WTC11 (cell line): ENCODE measurements at regions not wholly inside any gene's neighbourhood (a gene's known extent, or its start where the extent isn't known, plus 50 kb on each side); places are given as distances from the start of the nearest gene placed in this dataset.

Experiments
- ATAC-seq: fragments of 200-7000 bp; cut with Tn5 transposase; 2 replicates; pipeline ENCODE4 v1.10.0; 2021; ENCODE audit warnings: mild to moderate bottlenecking, moderate library complexity
- CTCF ChIA-PET: fragments of 300-600 bp; sonication (Branson Sonifier 250); formaldehyde crosslinking; loops from one replicate; lab custom pipeline; 2021; ENCODE audit warnings: antibody characterized with exemption; lab: Charles Lee
- POLR2A ChIA-PET: fragments of 350-600 bp; sonication (Branson Sonifier 250); formaldehyde crosslinking; loops from one replicate; lab custom pipeline; 2021; ENCODE audit warnings: antibody characterized with exemption; lab: Charles Lee
- DNase-seq: peaks from one replicate; pipeline ENCODE4 v3.0.0; 2021; ENCODE audit warnings: low spot score
- H3K27ac Mint-ChIP-seq: 2 replicates; pipeline ENCODE4 v1.8.0; 2021; ENCODE audit warnings: mixed read lengths
- H3K27me3 Mint-ChIP-seq: 2 replicates; pipeline ENCODE4 v1.8.0; 2021; ENCODE audit warnings: low read depth, mild to moderate bottlenecking, moderate library complexity, mixed read lengths
- H3K36me3 Mint-ChIP-seq: 2 replicates; pipeline ENCODE4 v1.8.0; 2021; ENCODE audit warnings: mixed read lengths
- H3K4me1 Mint-ChIP-seq: 2 replicates; pipeline ENCODE4 v1.8.0; 2022; ENCODE audit warnings: mixed read lengths
- H3K4me3 Mint-ChIP-seq: 2 replicates; pipeline ENCODE4 v1.8.0; 2021; ENCODE audit warnings: mild to moderate bottlenecking, moderate library complexity, mixed read lengths
- H3K9me3 Mint-ChIP-seq: 2 replicates; pipeline ENCODE4 v1.8.0; 2021; ENCODE audit warnings: mixed read lengths
- AFF4 ChIP-seq: sonication (generic); formaldehyde crosslinking; IDR thresholded peaks from 2 replicates; pipeline ENCODE4 v1.8.1; 2023; ENCODE audit warnings: mild to moderate bottlenecking, missing genetic modification reagents, borderline replicate concordance
- AR ChIP-seq: fragments of 250-450 bp; sonication (Bioruptor Pico); IDR thresholded peaks from 2 replicates; pipeline ENCODE4 v1.9.0; 2021; ENCODE audit warnings: mild to moderate bottlenecking
- ATF6 ChIP-seq: sonication (generic); formaldehyde crosslinking; IDR thresholded peaks from 2 replicates; pipeline ENCODE4 v1.8.1; 2023; ENCODE audit warnings: mild to moderate bottlenecking, missing genetic modification reagents
- CBFB ChIP-seq: sonication (generic); formaldehyde crosslinking; IDR thresholded peaks from 2 replicates; pipeline ENCODE4 v1.8.1; 2022; ENCODE audit warnings: mild to moderate bottlenecking, low read depth, missing genetic modification reagents
- E2F4 ChIP-seq: sonication (generic); formaldehyde crosslinking; IDR thresholded peaks from 2 replicates; pipeline ENCODE4 v1.8.1; 2022; ENCODE audit warnings: low read depth, mild to moderate bottlenecking, moderate library complexity, missing genetic modification reagents, borderline replicate concordance
- GRHL2 ChIP-seq: fragments of 250-450 bp; sonication (Bioruptor Pico); IDR thresholded peaks from 2 replicates; pipeline ENCODE4 v1.8.0; 2022; ENCODE audit warnings: mild to moderate bottlenecking, moderate library complexity; ENCODE audit not compliant: insufficient replicate concordance, severe bottlenecking
- IRF1 ChIP-seq: sonication (generic); formaldehyde crosslinking; IDR thresholded peaks from 2 replicates; pipeline ENCODE4 v1.8.0; 2023; ENCODE audit warnings: missing genetic modification reagents
- IRF2 ChIP-seq: sonication (generic); formaldehyde crosslinking; IDR thresholded peaks from 2 replicates; pipeline ENCODE4 v1.8.0; 2022; ENCODE audit warnings: low read depth, missing genetic modification reagents, borderline replicate concordance
- MXD4 ChIP-seq: fragments of 250-450 bp; sonication (Bioruptor Pico); IDR thresholded peaks from 2 replicates; pipeline ENCODE4 v1.8.0; 2021; ENCODE audit warnings: mild to moderate bottlenecking, moderate library complexity, borderline replicate concordance
- MYBL2 ChIP-seq: sonication (generic); formaldehyde crosslinking; IDR thresholded peaks from 2 replicates; pipeline ENCODE4 v1.8.1; 2023; ENCODE audit warnings: mild to moderate bottlenecking, moderate library complexity, missing genetic modification reagents
- SOX15 ChIP-seq: fragments of 250-450 bp; sonication (Bioruptor Pico); IDR thresholded peaks from 2 replicates; pipeline ENCODE4 v1.9.0; 2021; ENCODE audit warnings: mild to moderate bottlenecking
- TP53 ChIP-seq: sonication (generic); formaldehyde crosslinking; IDR thresholded peaks from 2 replicates; pipeline ENCODE4 v1.8.1; 2023; ENCODE audit warnings: mild to moderate bottlenecking, missing genetic modification reagents
- ZNF263 ChIP-seq: sonication (generic); formaldehyde crosslinking; IDR thresholded peaks from 2 replicates; pipeline ENCODE4 v1.8.1; 2022; ENCODE audit warnings: low read depth, mild to moderate bottlenecking, moderate library complexity, missing genetic modification reagents

- peaks cover 41% of the 10 kb centered on the region for H3K4me1 Mint-ChIP-seq
- no peak overlapping the region for H3K4me3 Mint-ChIP-seq
- ChIA-PET CTCF (no interaction called here), POLR2A (no interaction called here)
- H3K36me3 Mint-ChIP-seq = peaks cover 10% of the 10 kb centered on the region
- peaks cover 14% of the 10 kb centered on the region for H3K9me3 Mint-ChIP-seq
- ATAC-seq (no peak), DNase-seq (no peak)
- H3K27me3 Mint-ChIP-seq = no peaks in the 10 kb centered on the region
- TF ChIP-seq SOX15 (CRISPR knock-in tag) (no peak), AR (CRISPR knock-in tag) (no peak), GRHL2 (CRISPR knock-in tag) (no peak), IRF2 (CRISPR knock-in tag) (no peak), ATF6 (CRISPR knock-in tag) (no peak), CBFB (CRISPR knock-in tag) (no peak), TP53 (CRISPR knock-in tag) (no peak), AFF4 (no peak)
- H3K27ac Mint-ChIP-seq = peak overlapping the region; percentile 4; the same call in 1 of the 2 replicates
Measured at GRCh38 chr12:90355711-90356355, 599.1 kb downstream of the CCER1 start.

GRCh38 chr12:90343966-90344365 lies 611.0 kb downstream of the CCER1 start:
- no peak for DNase-seq
- ATAC-seq = no peak
- ChIA-PET POLR2A (no interaction called here), CTCF (no interaction called here)
- H3K27me3 Mint-ChIP-seq = peaks cover 46% of the 10 kb centered on the region
- peaks cover 17% of the 10 kb centered on the region for H3K4me1 Mint-ChIP-seq
- H3K9me3 Mint-ChIP-seq = no peaks in the 10 kb centered on the region
- H3K27ac Mint-ChIP-seq = no peak overlapping the region
- H3K36me3 Mint-ChIP-seq = no peaks in the 10 kb centered on the region
- no peak overlapping the region for H3K4me3 Mint-ChIP-seq
- TF ChIP-seq MXD4 (no peak), E2F4 (CRISPR knock-in tag) (no peak), IRF1 (CRISPR knock-in tag) (no peak), AFF4 (no peak), AR (CRISPR knock-in tag) (no peak), ZNF263 (CRISPR knock-in tag) (no peak), MYBL2 (CRISPR knock-in tag) (no peak), IRF2 (CRISPR knock-in tag) (no peak)
